IPS-20b (cell line): ENCODE measurements at regions not wholly inside any gene's neighbourhood (a gene's known extent, or its start where the extent isn't known, plus 50 kb on each side); places are given as distances from the start of the nearest gene placed in this dataset.

Source experiments
- H3K27ac ChIP-seq: one replicate; pipeline ENCODE4 v1.5.1; 2013; ENCODE audit warnings: low read length
- H3K27me3 ChIP-seq: 2 replicates; pipeline ENCODE4 v1.6.1; 2013; ENCODE audit warnings: mild to moderate bottlenecking, low read length, inconsistent platforms; ENCODE audit not compliant: insufficient read depth
- H3K36me3 ChIP-seq: 2 replicates; pipeline ENCODE4 v1.6.1; 2013; ENCODE audit warnings: low read depth, mild to moderate bottlenecking, inconsistent platforms, low read length, moderate library complexity; ENCODE audit not compliant: insufficient read depth
- H3K4me1 ChIP-seq: 2 replicates; pipeline ENCODE4 v1.6.1; 2013; ENCODE audit warnings: mild to moderate bottlenecking, control low read depth, inconsistent platforms, low read length, moderate library complexity; ENCODE audit not compliant: insufficient read depth
- H3K4me3 ChIP-seq: 2 replicates; pipeline ENCODE4 v1.5.1; 2013; ENCODE audit warnings: mild to moderate bottlenecking, low read length, inconsistent platforms
- H3K9ac ChIP-seq: 2 replicates; pipeline ENCODE4 v1.6.1; 2013; ENCODE audit warnings: low read depth, mild to moderate bottlenecking, inconsistent platforms, low read length, moderate library complexity
- H3K9me3 ChIP-seq: 2 replicates; pipeline ENCODE4 v1.6.1; 2013; ENCODE audit warnings: mild to moderate bottlenecking, low read depth, low read length, inconsistent platforms; ENCODE audit not compliant: insufficient read depth

DNA sequence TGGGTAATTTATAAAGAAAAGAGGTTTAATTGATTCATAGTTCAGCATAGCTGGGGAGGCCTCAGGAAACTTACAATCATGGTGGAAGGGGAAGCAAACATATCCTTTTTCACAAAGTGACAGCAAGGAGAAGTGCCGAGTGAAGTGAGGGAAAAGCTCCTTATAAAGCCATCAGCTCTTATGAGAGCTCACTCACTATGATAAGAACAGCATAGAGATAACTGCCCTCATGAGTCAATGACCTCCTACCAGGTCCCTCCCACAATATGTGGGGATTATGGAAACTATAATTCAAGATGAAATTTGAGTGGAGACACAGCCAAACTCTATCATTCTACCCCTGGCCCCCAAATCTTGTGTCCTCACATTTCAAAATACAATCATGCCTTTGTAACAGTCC lies 115.8 kb upstream of the LAMA2 start:
- H3K9me3 ChIP-seq, result peaks cover 21% of the 10 kb centered on the region
- H3K4me3 ChIP-seq, result no peak overlapping the region
- H3K36me3 ChIP-seq, result no peaks in the 10 kb centered on the region
- H3K27me3 ChIP-seq, result no peaks in the 10 kb centered on the region
- no peak overlapping the region for H3K9ac ChIP-seq
- H3K4me1 ChIP-seq, result no peaks in the 10 kb centered on the region
- H3K27ac ChIP-seq, result no peak overlapping the region

- no peak overlapping the region for H3K4me3 ChIP-seq
- peaks cover 16% of the 10 kb centered on the region for H3K9me3 ChIP-seq
- H3K9ac ChIP-seq, result no peak overlapping the region
- no peak overlapping the region for H3K27ac ChIP-seq
- no peaks in the 10 kb centered on the region for H3K4me1 ChIP-seq
- no peaks in the 10 kb centered on the region for H3K36me3 ChIP-seq
- H3K27me3 ChIP-seq, result no peaks in the 10 kb centered on the region
Observed at GRCh38 chr6:128763599-128764300, 119.2 kb upstream of the LAMA2 start.

GRCh38 chr6:128759901-128760300 lies 123.0 kb upstream of the LAMA2 start:
- Histone ChIP-seq H3K27ac (no peak overlapping the region), H3K9ac (no peak overlapping the region), H3K4me3 (no peak overlapping the region), H3K36me3 (no peaks in the 10 kb centered on the region), H3K27me3 (no peaks in the 10 kb centered on the region), H3K9me3 (no peaks in the 10 kb centered on the region), H3K4me1 (no peaks in the 10 kb centered on the region)

DNA sequence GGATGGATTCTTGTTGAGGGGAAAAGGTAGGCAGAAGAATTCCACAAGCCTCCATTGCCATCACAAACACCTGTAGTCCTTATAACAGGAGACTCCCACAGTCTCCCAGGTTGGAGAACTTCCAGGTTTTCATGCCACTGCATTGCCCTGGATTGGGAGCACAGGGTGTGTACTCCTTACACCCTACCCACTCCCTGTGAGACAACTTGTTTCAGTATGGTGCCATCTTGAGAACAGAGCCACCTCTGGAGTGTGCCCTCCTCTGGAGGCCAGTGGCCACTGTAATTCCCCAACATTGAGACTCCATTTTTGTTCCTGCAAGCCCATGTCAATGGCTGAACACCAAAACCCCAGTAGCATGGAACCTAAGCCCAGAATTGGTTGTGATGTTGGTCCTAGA lies 123.5 kb upstream of the LAMA2 start:
- Histone ChIP-seq H3K27ac (no peak overlapping the region), H3K9me3 (no peaks in the 10 kb centered on the region), H3K4me1 (no peaks in the 10 kb centered on the region), H3K36me3 (no peaks in the 10 kb centered on the region), H3K4me3 (no peak overlapping the region), H3K27me3 (no peaks in the 10 kb centered on the region), H3K9ac (no peak overlapping the region)

DNA sequence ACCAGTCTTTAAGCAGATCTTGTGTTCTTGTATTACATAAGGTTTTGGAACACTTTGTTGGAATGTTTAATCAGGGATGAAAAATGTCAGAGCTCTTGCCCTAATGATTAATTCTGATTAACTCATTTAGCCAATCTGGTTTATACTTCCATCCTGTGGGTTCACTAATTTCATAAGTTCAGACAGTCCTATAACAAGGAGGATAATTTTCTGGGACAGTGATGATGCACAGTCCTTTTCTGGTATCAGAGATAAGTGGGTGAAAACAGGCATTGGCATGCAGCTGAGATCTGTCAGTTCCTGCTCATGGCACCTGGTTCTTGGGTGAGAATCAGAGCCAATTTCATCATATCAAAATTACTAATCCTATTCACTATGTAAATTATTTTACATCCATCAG lies 125.0 kb upstream of the LAMA2 start:
- H3K36me3 ChIP-seq, result no peaks in the 10 kb centered on the region
- H3K27me3 ChIP-seq, result no peaks in the 10 kb centered on the region
- no peak overlapping the region for H3K27ac ChIP-seq
- no peak overlapping the region for H3K4me3 ChIP-seq
- no peaks in the 10 kb centered on the region for H3K9me3 ChIP-seq
- H3K4me1 ChIP-seq, result no peaks in the 10 kb centered on the region
- H3K9ac ChIP-seq, result no peak overlapping the region

DNA sequence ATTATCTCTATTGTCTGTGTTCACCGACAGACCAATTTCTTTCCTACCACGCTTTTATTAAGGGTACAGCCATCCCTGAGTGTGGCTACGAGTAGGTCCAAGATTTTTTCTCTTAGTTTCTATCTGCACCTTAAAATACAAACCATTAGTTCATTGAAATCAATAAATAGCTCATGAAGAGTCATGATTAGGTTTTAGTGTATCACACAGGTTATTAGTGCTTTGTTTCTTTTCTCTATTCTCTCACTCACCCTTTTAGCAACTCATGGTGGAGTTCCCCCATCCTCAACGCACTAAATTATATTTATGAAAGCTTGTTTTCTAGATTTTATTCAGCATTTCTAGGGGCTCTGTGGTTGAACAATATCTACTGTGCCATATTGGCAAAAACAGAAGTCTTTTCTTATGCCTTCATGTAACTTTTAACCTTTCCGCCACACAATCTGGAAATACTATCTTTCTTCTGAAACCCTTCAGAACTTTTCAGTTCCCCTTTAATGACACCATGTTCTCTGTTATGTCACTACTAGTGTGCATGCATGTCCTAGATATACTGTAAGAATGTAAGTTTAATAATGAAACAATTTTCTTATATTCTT lies 128.2 kb upstream of the LAMA2 start:
- H3K27me3 ChIP-seq, result no peaks in the 10 kb centered on the region
- no peaks in the 10 kb centered on the region for H3K36me3 ChIP-seq
- H3K4me1 ChIP-seq, result no peaks in the 10 kb centered on the region
- H3K9ac ChIP-seq, result no peak overlapping the region
- H3K4me3 ChIP-seq, result no peak overlapping the region
- H3K27ac ChIP-seq, result no peak overlapping the region
- no peaks in the 10 kb centered on the region for H3K9me3 ChIP-seq

GRCh38 chr6:128743974-128744765 lies 138.8 kb upstream of the LAMA2 start:
- Histone ChIP-seq H3K9ac (peak overlapping the region; percentile 55; the same call in 1 of the 2 replicates), H3K4me1 (peaks cover 19% of the 10 kb centered on the region), H3K27ac (peak overlapping the region; percentile 89), H3K36me3 (no peaks in the 10 kb centered on the region), H3K27me3 (no peaks in the 10 kb centered on the region), H3K4me3 (peak overlapping the region; percentile 49), H3K9me3 (peaks cover 4% of the 10 kb centered on the region; the same call in 1 of the 2 replicates)

DNA sequence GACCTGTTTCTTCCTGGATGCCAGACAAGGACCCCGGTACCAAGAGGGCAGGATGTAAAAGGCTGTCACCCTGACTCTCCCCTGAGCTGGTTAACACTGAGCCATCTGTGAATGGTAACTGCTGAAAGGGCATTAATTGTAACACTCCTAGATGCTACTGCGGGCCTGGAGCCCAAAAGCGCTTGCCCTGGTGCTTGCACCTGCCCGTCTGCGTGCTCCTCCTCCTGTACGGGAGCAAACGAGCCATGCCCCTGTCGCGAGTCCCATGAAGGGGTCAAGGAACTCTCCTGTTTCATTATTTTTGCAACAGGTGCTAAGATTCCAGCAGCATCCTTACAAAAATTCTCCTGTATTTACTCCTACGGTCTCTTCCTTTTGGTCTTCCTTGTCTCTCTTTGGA lies 140.0 kb upstream of the LAMA2 start:
- H3K4me1 ChIP-seq, result peaks cover 19% of the 10 kb centered on the region
- H3K4me3 ChIP-seq, result no peak overlapping the region
- no peaks in the 10 kb centered on the region for H3K27me3 ChIP-seq
- no peak overlapping the region for H3K27ac ChIP-seq
- no peaks in the 10 kb centered on the region for H3K36me3 ChIP-seq
- H3K9me3 ChIP-seq, result peaks cover 4% of the 10 kb centered on the region; the same call in 1 of the 2 replicates
- H3K9ac ChIP-seq, result no peak overlapping the region

GRCh38 chr6:128740951-128741350 lies 142.0 kb upstream of the LAMA2 start:
- Histone ChIP-seq H3K9me3 (peaks cover 4% of the 10 kb centered on the region; the same call in 1 of the 2 replicates), H3K27me3 (no peaks in the 10 kb centered on the region), H3K4me3 (no peak overlapping the region), H3K27ac (no peak overlapping the region), H3K9ac (no peak overlapping the region), H3K4me1 (peaks cover 16% of the 10 kb centered on the region; the same call in 1 of the 2 replicates), H3K36me3 (no peaks in the 10 kb centered on the region)

GRCh38 chr6:128739112-128739511 lies 143.8 kb upstream of the LAMA2 start:
- H3K9ac ChIP-seq, result no peak overlapping the region
- H3K4me1 ChIP-seq, result 0 out of 2 replicates have a peak, but pooled peaks cover 11% of the 10 kb centered on the region
- H3K27ac ChIP-seq, result no peak overlapping the region
- no peaks in the 10 kb centered on the region for H3K27me3 ChIP-seq
- H3K9me3 ChIP-seq, result peaks cover 4% of the 10 kb centered on the region; the same call in 1 of the 2 replicates
- no peak overlapping the region for H3K4me3 ChIP-seq
- H3K36me3 ChIP-seq, result no peaks in the 10 kb centered on the region

DNA sequence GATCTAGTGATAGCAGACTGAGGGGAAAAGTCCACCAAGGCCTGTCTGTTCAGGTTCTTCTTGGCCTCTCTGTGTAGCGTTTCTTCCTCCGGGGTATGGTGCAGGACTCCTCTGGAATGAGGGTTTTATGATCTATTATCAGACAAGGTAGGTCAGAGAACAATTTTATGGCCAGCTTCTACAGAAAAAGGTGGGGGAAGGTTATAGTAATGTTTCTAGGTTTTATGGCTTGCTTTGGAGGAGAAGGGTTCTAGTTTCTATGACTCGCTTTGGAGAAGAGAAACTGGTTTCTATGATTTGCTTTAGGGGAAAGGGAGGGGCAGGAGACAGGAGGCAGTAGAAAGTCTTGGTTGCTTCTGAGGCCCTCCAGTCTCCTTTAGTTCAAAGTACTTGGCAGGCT lies 144.8 kb upstream of the LAMA2 start:
- Histone ChIP-seq H3K4me3 (no peak overlapping the region), H3K9me3 (peaks cover 4% of the 10 kb centered on the region; the same call in 1 of the 2 replicates), H3K27ac (no peak overlapping the region), H3K9ac (no peak overlapping the region), H3K36me3 (no peaks in the 10 kb centered on the region), H3K27me3 (no peaks in the 10 kb centered on the region), H3K4me1 (0 out of 2 replicates have a peak, but pooled peaks cover 11% of the 10 kb centered on the region)
